Prostate gland (tissue), 2 donors: ENCODE measurements at regions not wholly inside any gene's neighbourhood (a gene's known extent, or its start where the extent isn't known, plus 50 kb on each side); places are given as distances from the start of the nearest gene placed in this dataset.

Experiments
- POLR2A ChIP-seq: fragments of 450-650 bp; IDR thresholded peaks from one replicate; pipeline ENCODE4 v1.6.1; 2016; ENCODE audit warnings: antibody characterized with exemption, mild to moderate bottlenecking
- TF ChIP-seq, protein P1 (sequence below), 4 experiments: fragments of 200-600 bp in 2 of 4; fragments of 450-650 bp in 2 of 4; sonication (generic) in 2 of 4; IDR thresholded peaks; 1 replicate in 3 of 4; 2 replicates in 1 of 4; pipeline ENCODE4 v1.5.1; 2016 to 2019; ENCODE audit warnings: antibody characterized with exemption in 4 of 4, mild to moderate bottlenecking in 2 of 4, moderate library complexity in 2 of 4

DNA sequence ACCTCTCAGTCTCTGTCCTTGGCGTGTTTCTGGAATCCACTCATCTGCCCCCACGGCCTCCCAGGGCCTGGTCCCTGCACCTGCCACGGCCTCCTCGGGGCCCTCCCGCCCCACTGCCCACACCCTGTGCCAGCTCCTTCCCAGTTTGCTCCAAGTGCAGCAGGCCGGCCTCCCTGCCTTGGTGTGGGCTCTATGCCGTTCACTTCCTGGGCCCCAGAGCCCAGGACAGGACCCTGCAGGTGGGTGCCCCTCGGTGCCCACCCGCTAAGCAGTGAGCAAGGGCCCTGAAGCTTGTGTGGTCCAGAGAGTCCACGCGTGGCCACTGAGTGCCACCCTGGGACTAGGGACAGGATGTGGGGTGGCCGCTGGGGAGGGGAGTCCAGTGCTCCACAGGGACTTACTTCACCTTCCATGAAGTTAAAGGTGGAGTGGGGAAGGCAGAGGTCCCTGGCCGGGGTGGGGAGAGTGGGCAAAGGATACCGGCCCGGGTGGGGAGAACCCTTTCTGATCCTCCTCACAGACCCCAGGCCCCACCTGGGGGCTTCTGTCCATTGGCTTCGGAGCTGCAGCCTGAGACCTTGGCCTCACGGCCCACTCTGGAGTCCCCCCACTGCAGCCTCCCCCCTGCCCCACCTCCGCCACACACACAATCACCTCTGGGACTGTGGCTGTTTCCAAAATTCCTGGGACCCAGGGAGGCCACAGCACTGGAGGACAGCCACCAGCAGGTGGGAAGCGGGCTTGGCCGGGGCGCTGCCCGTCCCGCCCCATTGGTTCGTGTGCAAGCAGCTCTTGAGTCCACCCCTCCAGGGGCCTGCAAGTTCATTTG is 60.0 kb upstream of the NKX1-1 start:
- TF ChIP-seq, protein P1, sequence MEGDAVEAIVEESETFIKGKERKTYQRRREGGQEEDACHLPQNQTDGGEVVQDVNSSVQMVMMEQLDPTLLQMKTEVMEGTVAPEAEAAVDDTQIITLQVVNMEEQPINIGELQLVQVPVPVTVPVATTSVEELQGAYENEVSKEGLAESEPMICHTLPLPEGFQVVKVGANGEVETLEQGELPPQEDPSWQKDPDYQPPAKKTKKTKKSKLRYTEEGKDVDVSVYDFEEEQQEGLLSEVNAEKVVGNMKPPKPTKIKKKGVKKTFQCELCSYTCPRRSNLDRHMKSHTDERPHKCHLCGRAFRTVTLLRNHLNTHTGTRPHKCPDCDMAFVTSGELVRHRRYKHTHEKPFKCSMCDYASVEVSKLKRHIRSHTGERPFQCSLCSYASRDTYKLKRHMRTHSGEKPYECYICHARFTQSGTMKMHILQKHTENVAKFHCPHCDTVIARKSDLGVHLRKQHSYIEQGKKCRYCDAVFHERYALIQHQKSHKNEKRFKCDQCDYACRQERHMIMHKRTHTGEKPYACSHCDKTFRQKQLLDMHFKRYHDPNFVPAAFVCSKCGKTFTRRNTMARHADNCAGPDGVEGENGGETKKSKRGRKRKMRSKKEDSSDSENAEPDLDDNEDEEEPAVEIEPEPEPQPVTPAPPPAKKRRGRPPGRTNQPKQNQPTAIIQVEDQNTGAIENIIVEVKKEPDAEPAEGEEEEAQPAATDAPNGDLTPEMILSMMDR (IDR thresholded peaks at IDR 0.05): no peak
- TF ChIP-seq POLR2A: no peak
